ENCODE measurements at regions not wholly inside any gene's neighbourhood (a gene's known extent, or its start where the extent isn't known, plus 50 kb on each side); places are given as distances from the start of the nearest gene placed in this dataset.

- TF ChIP-seq CTCF (IDR thresholded peaks at IDR 0.05) (no peak), EZH2phosphoT487 (IDR thresholded peaks at IDR 0.05) (no peak), EZH2 (IDR thresholded peaks at IDR 0.05) (no peak)
Measured at GRCh38 chr4:154927126-154927680, 146.1 kb downstream of the RBM46 start.
